K562 (cell line): ENCODE measurements at regions not wholly inside any gene's neighbourhood (a gene's known extent, or its start where the extent isn't known, plus 50 kb on each side); places are given as distances from the start of the nearest gene placed in this dataset.

ENCODE experiments used
- ATAC-seq: fragments of 200-7000 bp; cut with Tn5 transposase; 3 replicates; pipeline ENCODE4 v1.9.1; 2020; ENCODE audit warnings: moderate library complexity
- BruUV-seq: library from RNA; stranded (reverse); fragments of 400-500 nt; replicated peaks from 2 replicates; lab custom pipeline; 2021; lab: Mats Ljungman, UMichigan
- CTCF ChIA-PET: fragments of 300-600 bp; formaldehyde crosslinking; extraction: SDS; loops from one replicate; lab custom pipeline; 2021; ENCODE audit warnings: low intra/inter-chr PET ratio; lab: Yijun Ruan, JAX
- POLR2A ChIA-PET: fragments of 300-600, 350-650 bp; sonication (Branson Sonifier 250); formaldehyde crosslinking; extraction: SDS; loops from one replicate; lab custom pipeline; 2021; ENCODE audit warnings: antibody characterized with exemption, inconsistent platforms; lab: Yijun Ruan, JAX
- DNase-seq, 4 experiments: peaks; one replicate each; pipeline versions ENCODE4 v3.0.0 to v3.0.0-alpha.2; 2011 to 2018; ENCODE audit warnings: low spot score in 3 of 4, mixed read lengths in 3 of 4; ENCODE audit errors: extremely low read depth in 1 of 4
- FAIRE-seq: peaks from 2 replicates; lab custom pipeline; 2011; peaks lifted over from hg19 to GRCh38; lab: Jason Lieb, UNC
- H2AFZ ChIP-seq: 2 replicates; pipeline ENCODE4 v1.6.0; 2011; ENCODE audit warnings: low read depth, low read length, control low read depth, inconsistent platforms
- H3K27ac ChIP-seq: fragments of 200-600 bp; 3 replicates; pipeline ENCODE4 v1.8.0; 2011; ENCODE audit warnings: low read depth, mild to moderate bottlenecking, control low read depth, inconsistent platforms, low read length, moderate library complexity, mixed read lengths; ENCODE audit errors: extremely low read depth
- H3K27me3 ChIP-seq, 2 experiments: fragments of 300-600 bp in 1 of 2; 2 replicates in 1 of 2; 3 replicates in 1 of 2; pipeline versions ENCODE4 v1.6.0 to v1.8.0; 2011; ENCODE audit warnings: inconsistent platforms in 2 of 2, low read length in 2 of 2, mild to moderate bottlenecking in 1 of 2, mixed read lengths in 1 of 2, moderate library complexity in 1 of 2; ENCODE audit not compliant: control insufficient read depth in 2 of 2, insufficient read depth in 2 of 2
- H3K36me3 ChIP-seq: fragments of 300-600 bp; 3 replicates; pipeline ENCODE4 v1.8.0; 2011; ENCODE audit warnings: mild to moderate bottlenecking, low read length, inconsistent platforms; ENCODE audit not compliant: control insufficient read depth, insufficient read depth
- H3K4me1 ChIP-seq, 2 experiments: fragments of 200-600 bp in 1 of 2; replicated peaks in 1 of 2; 2 replicates in 1 of 2; 3 replicates in 1 of 2; pipeline versions ENCODE4 v1.5.1 to v1.8.0; 2011; ENCODE audit warnings: inconsistent platforms in 2 of 2, low read length in 2 of 2, mild to moderate bottlenecking in 1 of 2, mixed read lengths in 1 of 2, moderate library complexity in 1 of 2; ENCODE audit not compliant: control insufficient read depth in 2 of 2, insufficient read depth in 2 of 2
- H3K4me2 ChIP-seq: 2 replicates; pipeline ENCODE4 v1.6.1; 2011; ENCODE audit warnings: low read length, control low read depth, inconsistent platforms, mixed read lengths; ENCODE audit not compliant: insufficient read depth
- H3K4me3 ChIP-seq: fragments of 200-600 bp; sonication (generic), shearing (Covaris generic); 2 replicates; pipeline ENCODE4 v1.5.1; 2016; ENCODE audit warnings: control low read depth, inconsistent platforms
- H3K79me2 ChIP-seq: fragments of 200-600 bp; 3 replicates; pipeline ENCODE4 v1.8.0; 2011; ENCODE audit warnings: low read length, inconsistent platforms; ENCODE audit not compliant: control insufficient read depth, insufficient read depth
- H3K9ac ChIP-seq, 2 experiments: 2 replicates each; pipeline versions ENCODE4 v1.6.0 to v1.6.1; 2011; ENCODE audit warnings: low read depth in 2 of 2, low read length in 2 of 2, control low read depth in 1 of 2, inconsistent platforms in 1 of 2, mild to moderate bottlenecking in 1 of 2, mixed read lengths in 1 of 2; ENCODE audit not compliant: insufficient read depth in 1 of 2
- H3K9me1 ChIP-seq: one replicate; pipeline ENCODE4 v1.6.0; 2011; ENCODE audit warnings: inconsistent platforms, mild to moderate bottlenecking, low read length, moderate library complexity; ENCODE audit not compliant: control insufficient read depth, insufficient read depth
- H3K9me3 ChIP-seq: replicated peaks from 2 replicates; pipeline ENCODE4 v1.5.1; 2011; ENCODE audit warnings: low read depth, low read length, inconsistent platforms; ENCODE audit not compliant: control insufficient read depth, insufficient read depth
- H4K20me1 ChIP-seq: replicated peaks from 2 replicates; pipeline ENCODE4 v1.6.1; 2011; ENCODE audit warnings: low read length, inconsistent platforms, mixed read lengths; ENCODE audit not compliant: control insufficient read depth, insufficient read depth
- NFIC ChIP-seq: fragments of 450-650 bp; IDR thresholded peaks from 2 replicates; pipeline ENCODE4 v1.6.1; 2017; ENCODE audit warnings: mild to moderate bottlenecking, inconsistent platforms
- NR2C2 ChIP-seq, 2 experiments: fragments of 200-800 bp in 1 of 2; sonication (Bioruptor generic) in 1 of 2; sonication (generic) in 1 of 2; formaldehyde crosslinking in 1 of 2; IDR thresholded peaks; 2 replicates each; pipeline versions ENCODE4 v1.6.1 to v1.8.0; 2016 to 2022; ENCODE audit warnings: mild to moderate bottlenecking in 1 of 2, missing compliant biosample characterization in 1 of 2, missing genetic modification characterization in 1 of 2, missing genetic modification reagents in 1 of 2
- ZC3H11A ChIP-seq: IDR thresholded peaks from 2 replicates; pipeline ENCODE4 v1.6.1; 2012; ENCODE audit warnings: low read depth, low read length, improper control_type of control experiment
- WGBS: fragments of 100-300 bp; shearing (Covaris generic); methylation state at CpG from one replicate; pipeline ENCODE4 v1.1.6; 2016; ENCODE audit warnings: low coverage, mixed read lengths; ENCODE audit not compliant: insufficient coverage; ENCODE audit errors: missing lambda C conversion rate; 5-methylcytosine and 5-hydroxymethylcytosine counted together
- in situ Hi-C: fragments of 300-500 bp; cut with MboI; formaldehyde crosslinking; loops from 4 replicates; pipeline ENCODE4 v1.15.0; 2018; ENCODE audit warnings: inconsistent platforms, mixed read lengths
- intact Hi-C: fragments of 100-400 bp; cut with micrococcal nuclease; formaldehyde crosslinking; loops from 2 replicates; pipeline ENCODE4 v1.14.2; 2022
- TF ChIP-seq, protein P1 (sequence below): fragments of 250-450 bp; sonication (Bioruptor Pico); IDR thresholded peaks from 2 replicates; pipeline ENCODE4 v1.8.0; 2021; ENCODE audit warnings: moderate library complexity, mild to moderate bottlenecking, inconsistent platforms
- TF ChIP-seq, protein P2 (sequence below): fragments of 250-450 bp; sonication (Bioruptor Pico); IDR thresholded peaks from 2 replicates; pipeline ENCODE4 v1.5.0; 2020; ENCODE audit warnings: mild to moderate bottlenecking, borderline replicate concordance
- TF ChIP-seq, protein P3 (sequence below), 2 experiments: fragments of 450-650 bp in 1 of 2; sonication (generic) in 1 of 2; formaldehyde crosslinking in 1 of 2; IDR thresholded peaks; 2 replicates each; pipeline versions ENCODE4 v1.7.1 to v1.9.0; 2016 to 2022; ENCODE audit warnings: inconsistent platforms in 1 of 2, mild to moderate bottlenecking in 1 of 2, missing genetic modification reagents in 1 of 2

DNA sequence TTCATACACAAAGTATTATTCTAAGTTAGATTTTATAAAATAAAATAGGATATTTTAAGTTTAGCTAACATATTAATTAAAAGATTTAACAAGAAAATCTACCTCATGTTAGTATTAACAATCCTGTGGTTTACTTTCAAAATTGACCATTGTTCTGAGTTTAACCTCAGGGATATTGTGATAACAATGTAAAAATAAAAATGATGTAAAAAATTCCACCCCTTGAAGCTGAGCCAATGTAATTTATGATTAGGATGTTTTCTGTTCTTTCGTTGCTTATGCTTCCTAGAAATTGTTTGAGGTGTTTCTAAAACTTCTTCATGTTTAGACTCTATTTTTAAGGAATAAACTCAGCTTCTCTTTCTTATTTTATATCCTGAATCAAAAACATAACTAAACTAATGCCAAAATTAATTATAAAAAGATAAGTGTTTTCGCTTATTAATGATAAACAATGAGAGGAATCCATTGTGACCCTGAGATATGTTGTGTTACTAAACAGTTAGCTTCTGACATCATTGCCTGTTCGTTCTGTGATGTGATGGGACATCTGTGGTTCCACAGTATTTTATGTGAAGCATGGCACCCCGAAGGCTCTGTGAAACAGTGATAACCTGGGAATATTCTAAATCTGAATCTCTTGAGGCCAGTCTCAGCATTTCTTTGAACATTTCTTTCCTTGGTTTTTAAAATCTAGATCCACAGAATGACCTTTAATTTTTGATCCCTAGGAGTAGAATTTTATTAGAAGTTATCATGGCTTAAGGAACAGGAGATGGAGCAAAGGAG lies 340.8 kb downstream of the ARL4A start:
- WGBS = 33% methylated on average over 4 of the region's 4 CpGs
- no peaks in the 10 kb centered on the region for H4K20me1 ChIP-seq
- TF ChIP-seq, protein P1, sequence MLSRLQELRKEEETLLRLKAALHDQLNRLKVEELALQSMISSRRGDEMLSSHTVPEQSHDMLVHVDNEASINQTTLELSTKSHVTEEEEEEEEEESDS (CRISPR knock-in tag) = no peak
- no peak for TF ChIP-seq NFIC
- TF ChIP-seq, protein P2, sequence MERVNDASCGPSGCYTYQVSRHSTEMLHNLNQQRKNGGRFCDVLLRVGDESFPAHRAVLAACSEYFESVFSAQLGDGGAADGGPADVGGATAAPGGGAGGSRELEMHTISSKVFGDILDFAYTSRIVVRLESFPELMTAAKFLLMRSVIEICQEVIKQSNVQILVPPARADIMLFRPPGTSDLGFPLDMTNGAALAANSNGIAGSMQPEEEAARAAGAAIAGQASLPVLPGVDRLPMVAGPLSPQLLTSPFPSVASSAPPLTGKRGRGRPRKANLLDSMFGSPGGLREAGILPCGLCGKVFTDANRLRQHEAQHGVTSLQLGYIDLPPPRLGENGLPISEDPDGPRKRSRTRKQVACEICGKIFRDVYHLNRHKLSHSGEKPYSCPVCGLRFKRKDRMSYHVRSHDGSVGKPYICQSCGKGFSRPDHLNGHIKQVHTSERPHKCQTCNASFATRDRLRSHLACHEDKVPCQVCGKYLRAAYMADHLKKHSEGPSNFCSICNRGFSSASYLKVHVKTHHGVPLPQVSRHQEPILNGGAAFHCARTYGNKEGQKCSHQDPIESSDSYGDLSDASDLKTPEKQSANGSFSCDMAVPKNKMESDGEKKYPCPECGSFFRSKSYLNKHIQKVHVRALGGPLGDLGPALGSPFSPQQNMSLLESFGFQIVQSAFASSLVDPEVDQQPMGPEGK = no peak
- no peak for TF ChIP-seq NR2C2 (CRISPR knock-in tag; IDR thresholded peaks at IDR 0.05)
- TF ChIP-seq NR2C2 (tag; IDR thresholded peaks at IDR 0.05) = no peak
- TF ChIP-seq, protein P3, sequence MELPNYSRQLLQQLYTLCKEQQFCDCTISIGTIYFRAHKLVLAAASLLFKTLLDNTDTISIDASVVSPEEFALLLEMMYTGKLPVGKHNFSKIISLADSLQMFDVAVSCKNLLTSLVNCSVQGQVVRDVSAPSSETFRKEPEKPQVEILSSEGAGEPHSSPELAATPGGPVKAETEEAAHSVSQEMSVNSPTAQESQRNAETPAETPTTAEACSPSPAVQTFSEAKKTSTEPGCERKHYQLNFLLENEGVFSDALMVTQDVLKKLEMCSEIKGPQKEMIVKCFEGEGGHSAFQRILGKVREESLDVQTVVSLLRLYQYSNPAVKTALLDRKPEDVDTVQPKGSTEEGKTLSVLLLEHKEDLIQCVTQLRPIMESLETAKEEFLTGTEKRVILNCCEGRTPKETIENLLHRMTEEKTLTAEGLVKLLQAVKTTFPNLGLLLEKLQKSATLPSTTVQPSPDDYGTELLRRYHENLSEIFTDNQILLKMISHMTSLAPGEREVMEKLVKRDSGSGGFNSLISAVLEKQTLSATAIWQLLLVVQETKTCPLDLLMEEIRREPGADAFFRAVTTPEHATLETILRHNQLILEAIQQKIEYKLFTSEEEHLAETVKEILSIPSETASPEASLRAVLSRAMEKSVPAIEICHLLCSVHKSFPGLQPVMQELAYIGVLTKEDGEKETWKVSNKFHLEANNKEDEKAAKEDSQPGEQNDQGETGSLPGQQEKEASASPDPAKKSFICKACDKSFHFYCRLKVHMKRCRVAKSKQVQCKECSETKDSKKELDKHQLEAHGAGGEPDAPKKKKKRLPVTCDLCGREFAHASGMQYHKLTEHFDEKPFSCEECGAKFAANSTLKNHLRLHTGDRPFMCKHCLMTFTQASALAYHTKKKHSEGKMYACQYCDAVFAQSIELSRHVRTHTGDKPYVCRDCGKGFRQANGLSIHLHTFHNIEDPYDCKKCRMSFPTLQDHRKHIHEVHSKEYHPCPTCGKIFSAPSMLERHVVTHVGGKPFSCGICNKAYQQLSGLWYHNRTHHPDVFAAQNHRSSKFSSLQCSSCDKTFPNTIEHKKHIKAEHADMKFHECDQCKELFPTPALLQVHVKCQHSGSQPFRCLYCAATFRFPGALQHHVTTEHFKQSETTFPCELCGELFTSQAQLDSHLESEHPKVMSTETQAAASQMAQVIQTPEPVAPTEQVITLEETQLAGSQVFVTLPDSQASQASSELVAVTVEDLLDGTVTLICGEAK (IDR thresholded peaks at IDR 0.05) = no peak
- TF ChIP-seq, protein P3 (CRISPR knock-in tag; IDR thresholded peaks at IDR 0.05) = no peak
- no peak for TF ChIP-seq ZC3H11A
- 0 out of 2 replicates have a peak overlapping the region, but pooled peaks have one; percentile 14 for H2AFZ ChIP-seq
- H3K4me2 ChIP-seq = no peak overlapping the region
- H3K36me3 ChIP-seq = no peaks in the 10 kb centered on the region
- no peak overlapping the region for H3K27ac ChIP-seq
- CTCF ChIA-PET = no interaction called here
- no peaks in the 10 kb centered on the region for H3K27me3 ChIP-seq
- no peaks in the 10 kb centered on the region for H3K9me3 ChIP-seq
- no peak overlapping the region for H3K9ac ChIP-seq
- BruUV-seq = no TSS peak
- intact Hi-C loops = no loop called here
- H3K9me1 ChIP-seq = no peaks in the 10 kb centered on the region
- in situ Hi-C loops = no loop called here
- FAIRE-seq (no peak), ATAC-seq (no peak), DNase-seq (no peak)
- H3K4me3 ChIP-seq = no peak overlapping the region
- no peaks in the 10 kb centered on the region for H3K4me1 ChIP-seq
- POLR2A ChIA-PET = interaction anchor here (0.6 to 1.4 kb wide), 3 partner anchors 12 to 342 kb away, joined by 3 to 4 read pairs (median 3); no protein-coding TSS in a partner anchor
- H3K79me2 ChIP-seq = no peaks in the 10 kb centered on the region
